Activated CD4-positive, CD25-positive, alpha-beta regulatory T cell treated with anti-CD3 and anti-CD28 coated beads, Interleukin-2, amount 50 U/mL, for 16 hours (primary cell): ENCODE measurements at regions not wholly inside any gene's neighbourhood (a gene's known extent, or its start where the extent isn't known, plus 50 kb on each side); places are given as distances from the start of the nearest gene placed in this dataset.

ENCODE experiments used
- DNase-seq: peaks from one replicate; pipeline ENCODE4 v3.0.0-alpha.2; 2020; ENCODE audit warnings: low read depth, low spot score

DNA sequence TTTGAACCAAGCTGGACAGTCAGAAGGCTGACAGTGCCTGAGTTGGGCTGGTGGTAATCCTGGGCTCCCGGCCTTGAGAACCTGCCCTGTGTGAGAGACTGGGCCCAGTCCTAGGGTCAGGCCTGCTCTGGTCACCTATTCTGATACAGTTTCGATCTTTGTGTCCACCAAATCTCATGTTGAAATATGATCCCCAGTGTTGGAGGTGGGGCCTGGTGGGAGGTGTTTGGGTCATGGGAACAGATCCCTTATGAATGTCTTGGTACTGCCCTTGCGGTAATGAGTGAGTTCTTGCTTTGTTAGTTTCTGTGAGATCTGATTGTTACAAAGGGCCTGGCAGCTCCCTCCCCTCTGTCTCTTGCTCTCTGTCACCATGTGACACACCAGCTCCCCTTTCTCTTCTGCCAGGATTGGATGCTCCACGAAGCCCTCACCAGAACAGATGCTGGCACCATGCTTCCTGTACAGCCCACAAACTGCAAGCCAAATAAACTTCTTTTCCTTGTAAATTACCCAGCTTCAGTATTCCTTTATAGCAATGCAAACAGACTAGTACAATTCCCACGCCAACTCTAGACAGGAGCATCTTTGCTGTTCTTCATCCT lies 111.8 kb upstream of the ZNF438 start:
- no peak for DNase-seq

DNA sequence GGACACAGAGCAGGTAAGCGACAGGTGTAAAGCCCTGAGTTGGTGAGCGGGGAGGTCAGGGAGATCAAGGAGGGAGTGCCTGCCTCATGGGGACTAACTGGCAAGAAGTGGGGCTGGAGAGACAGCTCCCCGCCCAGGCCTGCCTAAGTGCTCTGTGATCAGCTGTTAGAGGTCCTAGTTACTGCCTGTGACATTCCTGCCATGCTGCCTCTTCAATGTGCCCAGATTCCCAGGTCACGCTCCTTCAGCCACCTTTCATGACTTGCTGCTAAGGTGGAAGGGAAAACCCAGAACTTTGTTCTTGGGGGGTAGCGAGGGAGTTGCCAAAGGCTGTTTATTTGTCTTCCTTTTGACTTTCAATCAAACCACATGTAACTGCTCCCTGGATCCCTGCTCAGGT lies 114.3 kb upstream of the ZNF438 start:
- DNase-seq, result no peak

- DNase-seq, result no peak
Measured at GRCh38 chr10:31146491-31147209, 115.0 kb upstream of the ZNF438 start.

DNA sequence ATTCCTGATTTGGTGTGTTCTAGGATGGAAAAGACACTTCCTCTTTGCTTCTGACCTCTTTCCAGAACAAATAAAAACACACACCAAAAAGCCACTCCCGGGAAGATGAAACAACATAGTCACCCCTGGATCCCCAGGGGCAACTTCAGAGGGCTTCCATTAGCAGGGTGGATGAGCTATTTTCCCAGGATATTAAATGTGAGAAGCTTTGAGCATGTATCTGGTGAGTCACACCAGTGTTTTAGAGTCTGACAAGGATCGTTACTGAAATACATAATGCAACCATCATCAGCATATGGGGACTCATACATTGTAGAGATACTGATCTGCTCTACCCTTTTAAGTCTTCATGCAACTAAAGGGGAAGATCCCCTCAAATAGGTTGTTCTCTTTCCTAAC lies 115.5 kb upstream of the ZNF438 start:
- no peak for DNase-seq

DNA sequence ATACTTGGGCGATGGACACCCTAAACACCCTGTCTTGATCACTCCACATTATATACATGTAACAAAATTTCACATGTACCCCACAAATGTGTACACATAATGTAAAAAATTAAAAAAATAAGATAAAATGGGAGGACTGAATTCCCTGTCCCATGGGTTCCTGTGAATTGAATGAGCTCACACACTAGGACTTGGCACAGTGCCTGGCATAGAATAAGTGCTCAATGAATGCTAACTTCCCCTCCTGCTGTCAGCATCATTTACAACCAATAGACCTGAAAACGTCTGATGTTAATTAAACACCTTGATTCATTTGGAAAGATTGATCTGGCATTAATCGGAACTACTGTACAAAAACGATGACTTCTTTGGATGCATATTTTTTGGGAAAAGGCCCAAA lies 117.3 kb upstream of the ZNF438 start:
- no peak for DNase-seq

- no peak for DNase-seq
Measured at GRCh38 chr10:31149835-31150512, 118.3 kb upstream of the ZNF438 start.

- DNase-seq, result no peak
Measured at GRCh38 chr10:31151301-31151700, 119.6 kb upstream of the ZNF438 start.

- DNase-seq, result no peak
Measured at GRCh38 chr10:31152421-31153135, 120.9 kb upstream of the ZNF438 start.

DNA sequence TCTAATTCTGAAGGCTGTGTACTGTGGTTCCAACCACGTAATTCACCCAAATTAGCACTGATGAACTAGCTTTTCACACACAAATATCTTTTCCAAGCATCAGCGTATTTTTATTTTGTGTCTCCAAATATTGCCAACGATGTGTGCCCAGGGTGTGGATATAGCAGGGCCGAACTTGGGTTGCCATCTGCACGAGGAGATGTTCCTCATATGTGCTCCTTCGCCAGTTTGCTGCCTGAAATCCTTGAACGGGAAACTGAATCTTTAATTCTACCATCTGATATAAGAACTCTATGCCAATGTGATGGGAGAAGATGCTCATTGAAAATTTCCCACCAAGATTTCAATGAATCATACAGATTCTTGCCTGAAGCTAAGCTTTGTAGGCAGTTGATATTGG lies 121.5 kb upstream of the ZNF438 start:
- DNase-seq, result no peak

- DNase-seq, result no peak
Measured at GRCh38 chr10:31153692-31154091, 122.0 kb upstream of the ZNF438 start.

GRCh38 chr10:31154996-31155395 lies 123.3 kb upstream of the ZNF438 start:
- no peak for DNase-seq

GRCh38 chr10:31157123-31158010 lies 125.7 kb upstream of the ZNF438 start:
- no peak for DNase-seq

DNA sequence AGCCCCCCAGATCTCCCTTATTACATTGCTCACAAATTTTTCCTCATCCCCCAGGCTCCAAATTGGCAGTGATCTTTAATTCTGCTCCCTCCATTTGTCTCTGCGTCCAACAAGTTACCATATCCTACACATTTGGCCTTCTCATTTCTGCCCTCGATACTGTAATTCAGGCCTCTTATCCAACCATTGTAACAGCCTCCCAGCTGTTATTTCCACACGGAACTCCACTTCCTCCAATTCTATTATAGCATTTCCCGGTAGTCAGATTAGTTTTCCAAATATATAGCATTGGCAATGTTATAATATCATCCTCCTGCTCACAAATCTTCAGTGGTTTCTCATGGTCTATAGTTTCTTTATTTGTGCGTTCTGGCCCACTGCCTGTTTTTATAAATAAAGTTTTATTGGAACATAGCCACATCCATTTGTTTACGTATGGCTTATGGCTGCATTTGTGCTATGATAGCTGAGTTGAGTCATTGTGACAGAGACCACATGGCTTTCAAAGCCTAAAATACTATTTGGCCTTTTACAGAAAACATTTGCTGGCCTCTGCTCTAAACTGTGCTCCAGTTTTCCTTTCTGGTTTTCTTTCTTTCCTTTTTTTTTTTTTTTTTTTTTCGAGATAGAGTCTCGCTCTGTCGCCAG lies 126.5 kb upstream of the ZNF438 start:
- no peak for DNase-seq

DNA sequence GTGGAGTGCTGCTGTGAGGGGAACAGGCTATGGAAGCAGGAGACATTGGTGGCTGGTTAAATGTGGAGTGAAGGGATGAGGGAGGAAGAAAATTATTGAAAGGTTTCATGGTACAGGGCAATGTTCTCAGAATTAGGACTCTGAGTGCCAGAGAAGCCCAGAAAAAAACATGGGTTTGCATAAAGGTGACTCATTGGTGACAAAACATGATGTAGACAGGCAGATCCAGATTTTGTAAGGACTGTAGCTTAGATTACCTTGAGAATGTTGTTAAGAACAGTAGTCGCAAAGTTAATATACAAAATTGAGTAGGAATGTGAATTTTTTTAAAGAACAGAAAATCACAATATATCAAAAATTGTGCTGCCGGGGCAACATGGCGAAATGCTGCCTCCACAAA lies 134.9 kb upstream of the ZNF438 start:
- no peak for DNase-seq

GRCh38 chr10:31170636-31171035 lies 139.0 kb upstream of the ZNF438 start:
- DNase-seq, result no peak

- DNase-seq, result no peak
Measured at GRCh38 chr10:31171402-31172083, 139.9 kb upstream of the ZNF438 start.

DNA sequence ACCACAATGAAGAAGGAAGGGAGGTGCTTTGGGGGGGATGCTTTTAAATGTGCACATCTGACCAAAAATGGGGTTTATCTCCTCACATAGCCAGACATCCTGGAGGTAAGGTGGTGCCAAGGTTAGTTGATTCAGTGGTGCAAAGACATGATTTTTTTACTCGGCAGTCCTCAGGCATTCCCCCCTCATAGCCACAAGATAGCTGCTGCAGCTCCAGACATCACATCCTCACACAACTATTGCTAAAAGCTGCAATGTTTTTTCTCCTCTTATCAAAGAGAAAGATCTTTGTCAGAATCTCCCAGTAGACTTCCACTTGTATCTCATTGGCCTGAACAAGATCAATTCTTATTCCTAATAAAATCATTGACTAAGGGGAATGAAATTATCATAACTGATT lies 141.3 kb upstream of the ZNF438 start:
- DNase-seq, result no peak

GRCh38 chr10:31173752-31174151 lies 142.1 kb upstream of the ZNF438 start:
- no peak for DNase-seq

GRCh38 chr10:31179091-31179680 lies 139.8 kb upstream of the ZEB1 start:
- DNase-seq, result no peak
